ENCODE measurements at regions not wholly inside any gene's neighbourhood (a gene's known extent, or its start where the extent isn't known, plus 50 kb on each side); places are given as distances from the start of the nearest gene placed in this dataset.

GRCh38 chr7:42739638-42740037 is 172.2 kb downstream of the C7orf25 start:
- no peaks in the 10 kb centered on the region for H3K79me2 ChIP-seq (replicated peaks; ENCODE audit: insufficient read depth, low read length)
- H3F3A ChIP-seq (ENCODE audit: insufficient read depth, low read length, poor library complexity, severe bottlenecking): no peaks in the 10 kb centered on the region
- H3K36me3 ChIP-seq (ENCODE audit: insufficient read depth, low read length): no peaks in the 10 kb centered on the region
- H3K4me2 ChIP-seq (ENCODE audit: low read length): no peak overlapping the region
- no peak overlapping the region for H3K27ac ChIP-seq (ENCODE audit: low read length)
- no peak overlapping the region for H2AFZ ChIP-seq (ENCODE audit: low read depth, low read length)
- no peaks in the 10 kb centered on the region for H3K9me3 ChIP-seq (ENCODE audit: low read length)
- H4K20me1 ChIP-seq (ENCODE audit: insufficient read depth): no peaks in the 10 kb centered on the region
- H3K9ac ChIP-seq (ENCODE audit: low read length): no peak overlapping the region
- no peaks in the 10 kb centered on the region for H3K27me3 ChIP-seq (ENCODE audit: insufficient read depth, low read depth, low read length)
- H3K4me3 ChIP-seq (ENCODE audit: low read length): no peak overlapping the region
- no peaks in the 10 kb centered on the region for H3K9me2 ChIP-seq (ENCODE audit: insufficient read depth, low read length)
- TF ChIP-seq EZH2 (IDR thresholded peaks at IDR 0.05; ENCODE audit: borderline replicate concordance, insufficient read depth, low read length, poor library complexity, severe bottlenecking) (no peak), SMC3 (conservative IDR thresholded peaks at IDR 0.05; ENCODE audit: poor library complexity) (no peak), RAD21 (conservative IDR thresholded peaks at IDR 0.05) (no peak), TAF1 (IDR thresholded peaks at IDR 0.05; ENCODE audit: low read depth) (no peak), MXI1 (conservative IDR thresholded peaks at IDR 0.05; ENCODE audit: poor library complexity, severe bottlenecking) (no peak), EP300 (conservative IDR thresholded peaks at IDR 0.05; ENCODE audit: poor library complexity, severe bottlenecking) (no peak)
- TF ChIP-seq, protein P1, sequence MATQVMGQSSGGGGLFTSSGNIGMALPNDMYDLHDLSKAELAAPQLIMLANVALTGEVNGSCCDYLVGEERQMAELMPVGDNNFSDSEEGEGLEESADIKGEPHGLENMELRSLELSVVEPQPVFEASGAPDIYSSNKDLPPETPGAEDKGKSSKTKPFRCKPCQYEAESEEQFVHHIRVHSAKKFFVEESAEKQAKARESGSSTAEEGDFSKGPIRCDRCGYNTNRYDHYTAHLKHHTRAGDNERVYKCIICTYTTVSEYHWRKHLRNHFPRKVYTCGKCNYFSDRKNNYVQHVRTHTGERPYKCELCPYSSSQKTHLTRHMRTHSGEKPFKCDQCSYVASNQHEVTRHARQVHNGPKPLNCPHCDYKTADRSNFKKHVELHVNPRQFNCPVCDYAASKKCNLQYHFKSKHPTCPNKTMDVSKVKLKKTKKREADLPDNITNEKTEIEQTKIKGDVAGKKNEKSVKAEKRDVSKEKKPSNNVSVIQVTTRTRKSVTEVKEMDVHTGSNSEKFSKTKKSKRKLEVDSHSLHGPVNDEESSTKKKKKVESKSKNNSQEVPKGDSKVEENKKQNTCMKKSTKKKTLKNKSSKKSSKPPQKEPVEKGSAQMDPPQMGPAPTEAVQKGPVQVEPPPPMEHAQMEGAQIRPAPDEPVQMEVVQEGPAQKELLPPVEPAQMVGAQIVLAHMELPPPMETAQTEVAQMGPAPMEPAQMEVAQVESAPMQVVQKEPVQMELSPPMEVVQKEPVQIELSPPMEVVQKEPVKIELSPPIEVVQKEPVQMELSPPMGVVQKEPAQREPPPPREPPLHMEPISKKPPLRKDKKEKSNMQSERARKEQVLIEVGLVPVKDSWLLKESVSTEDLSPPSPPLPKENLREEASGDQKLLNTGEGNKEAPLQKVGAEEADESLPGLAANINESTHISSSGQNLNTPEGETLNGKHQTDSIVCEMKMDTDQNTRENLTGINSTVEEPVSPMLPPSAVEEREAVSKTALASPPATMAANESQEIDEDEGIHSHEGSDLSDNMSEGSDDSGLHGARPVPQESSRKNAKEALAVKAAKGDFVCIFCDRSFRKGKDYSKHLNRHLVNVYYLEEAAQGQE (IDR thresholded peaks at IDR 0.05; ENCODE audit: borderline replicate concordance): no peak
- TF ChIP-seq, protein P2, sequence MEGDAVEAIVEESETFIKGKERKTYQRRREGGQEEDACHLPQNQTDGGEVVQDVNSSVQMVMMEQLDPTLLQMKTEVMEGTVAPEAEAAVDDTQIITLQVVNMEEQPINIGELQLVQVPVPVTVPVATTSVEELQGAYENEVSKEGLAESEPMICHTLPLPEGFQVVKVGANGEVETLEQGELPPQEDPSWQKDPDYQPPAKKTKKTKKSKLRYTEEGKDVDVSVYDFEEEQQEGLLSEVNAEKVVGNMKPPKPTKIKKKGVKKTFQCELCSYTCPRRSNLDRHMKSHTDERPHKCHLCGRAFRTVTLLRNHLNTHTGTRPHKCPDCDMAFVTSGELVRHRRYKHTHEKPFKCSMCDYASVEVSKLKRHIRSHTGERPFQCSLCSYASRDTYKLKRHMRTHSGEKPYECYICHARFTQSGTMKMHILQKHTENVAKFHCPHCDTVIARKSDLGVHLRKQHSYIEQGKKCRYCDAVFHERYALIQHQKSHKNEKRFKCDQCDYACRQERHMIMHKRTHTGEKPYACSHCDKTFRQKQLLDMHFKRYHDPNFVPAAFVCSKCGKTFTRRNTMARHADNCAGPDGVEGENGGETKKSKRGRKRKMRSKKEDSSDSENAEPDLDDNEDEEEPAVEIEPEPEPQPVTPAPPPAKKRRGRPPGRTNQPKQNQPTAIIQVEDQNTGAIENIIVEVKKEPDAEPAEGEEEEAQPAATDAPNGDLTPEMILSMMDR (IDR thresholded peaks at IDR 0.05; ENCODE audit: poor library complexity, severe bottlenecking): no peak

GRCh38 chr7:42736931-42737330 is 174.9 kb downstream of the C7orf25 start:
- Histone ChIP-seq H4K20me1 (ENCODE audit: insufficient read depth) (no peaks in the 10 kb centered on the region), H3K9me2 (ENCODE audit: insufficient read depth, low read length) (no peaks in the 10 kb centered on the region), H3K9me3 (ENCODE audit: low read length) (no peaks in the 10 kb centered on the region), H3K27ac (ENCODE audit: low read length) (no peak overlapping the region), H3F3A (ENCODE audit: insufficient read depth, low read length, poor library complexity, severe bottlenecking) (no peaks in the 10 kb centered on the region), H3K4me3 (ENCODE audit: low read length) (no peak overlapping the region), H3K27me3 (ENCODE audit: insufficient read depth, low read depth, low read length) (no peaks in the 10 kb centered on the region), H3K79me2 (replicated peaks; ENCODE audit: insufficient read depth, low read length) (no peaks in the 10 kb centered on the region), H3K36me3 (ENCODE audit: insufficient read depth, low read length) (no peaks in the 10 kb centered on the region), H3K9ac (ENCODE audit: low read length) (no peak overlapping the region), H2AFZ (ENCODE audit: low read depth, low read length) (no peak overlapping the region), H3K4me2 (ENCODE audit: low read length) (no peak overlapping the region)
- TF ChIP-seq, protein P1 (IDR thresholded peaks at IDR 0.05; ENCODE audit: borderline replicate concordance): no peak
- TF ChIP-seq TAF1 (IDR thresholded peaks at IDR 0.05; ENCODE audit: low read depth) (no peak), POLR2AphosphoS5 (IDR thresholded peaks at IDR 0.05) (no peak), SMC3 (conservative IDR thresholded peaks at IDR 0.05; ENCODE audit: poor library complexity) (no peak), EZH2 (IDR thresholded peaks at IDR 0.05; ENCODE audit: borderline replicate concordance, insufficient read depth, low read length, poor library complexity, severe bottlenecking) (no peak), RAD21 (conservative IDR thresholded peaks at IDR 0.05) (no peak), EP300 (conservative IDR thresholded peaks at IDR 0.05; ENCODE audit: poor library complexity, severe bottlenecking) (no peak), MXI1 (conservative IDR thresholded peaks at IDR 0.05; ENCODE audit: poor library complexity, severe bottlenecking) (no peak)
- TF ChIP-seq, protein P2 (IDR thresholded peaks at IDR 0.05; ENCODE audit: poor library complexity, severe bottlenecking): no peak

Measured in neural cell (in vitro differentiated cells).